ENCODE measurements at regions not wholly inside any gene's neighbourhood (a gene's known extent, or its start where the extent isn't known, plus 50 kb on each side); places are given as distances from the start of the nearest gene placed in this dataset.
A peak's percentile ranks its signal among the peaks of the same experiment; 100 is the strongest.

- DNase-seq, result no peak
Observed at GRCh38 chr16:79497606-79498350, 102.8 kb downstream of the MAF start.

GRCh38 chr16:79493911-79494310 lies 106.6 kb downstream of the MAF start:
- no peak for DNase-seq

- no peak for DNase-seq
Observed at GRCh38 chr16:79492036-79492435, 108.5 kb downstream of the MAF start.

GRCh38 chr16:79485020-79485419 lies 115.5 kb downstream of the MAF start:
- no peak for DNase-seq

- no peak for DNase-seq
Observed at GRCh38 chr16:79484237-79484636, 116.3 kb downstream of the MAF start.

GRCh38 chr16:79483336-79483735 lies 117.2 kb downstream of the MAF start:
- DNase-seq, result no peak

GRCh38 chr16:79482011-79482410 lies 118.5 kb downstream of the MAF start:
- no peak for DNase-seq

- DNase-seq, result no peak
Observed at GRCh38 chr16:79480929-79481328, 119.6 kb downstream of the MAF start.

GRCh38 chr16:79480056-79480455 lies 120.5 kb downstream of the MAF start:
- no peak for DNase-seq

- DNase-seq, result no peak
Observed at GRCh38 chr16:79476580-79476979, 124.0 kb downstream of the MAF start.

- DNase-seq, result no peak
Observed at GRCh38 chr16:79475841-79476240, 124.7 kb downstream of the MAF start.

- DNase-seq, result no peak
Observed at GRCh38 chr16:79473456-79473855, 127.1 kb downstream of the MAF start.

GRCh38 chr16:79472426-79472825 lies 128.1 kb downstream of the MAF start:
- DNase-seq, result no peak

- DNase-seq, result no peak
Observed at GRCh38 chr16:79469999-79470398, 130.5 kb downstream of the MAF start.

- DNase-seq, result no peak
Observed at GRCh38 chr16:79468631-79469030, 131.9 kb downstream of the MAF start.

GRCh38 chr16:79468121-79468552 lies 132.4 kb downstream of the MAF start:
- no peak for DNase-seq

- no peak for DNase-seq
Observed at GRCh38 chr16:79466111-79466510, 134.4 kb downstream of the MAF start.

GRCh38 chr16:79463841-79464240 lies 136.7 kb downstream of the MAF start:
- no peak for DNase-seq

GRCh38 chr16:79456036-79456435 lies 144.5 kb downstream of the MAF start:
- DNase-seq, result no peak

- DNase-seq, result no peak
Observed at GRCh38 chr16:79452671-79453070, 147.9 kb downstream of the MAF start.

- DNase-seq, result peak; percentile 26 to 28
Observed at GRCh38 chr16:79451196-79451816, 149.2 kb downstream of the MAF start.

GRCh38 chr16:79449900-79450299 lies 150.6 kb downstream of the MAF start:
- DNase-seq, result no peak

- no peak for DNase-seq
Observed at GRCh38 chr16:79449067-79449769, 151.3 kb downstream of the MAF start.

GRCh38 chr16:79444572-79444971 lies 156.0 kb downstream of the MAF start:
- DNase-seq, result no peak

Data from activated T-cell treated with anti-CD3 and anti-CD28 coated beads, Interleukin-2, amount 50 U/mL, for 48 hours (primary cell).